ENCODE measurements at regions not wholly inside any gene's neighbourhood (a gene's known extent, or its start where the extent isn't known, plus 50 kb on each side); places are given as distances from the start of the nearest gene placed in this dataset.
"Not testable (repeated sequence)": the region's sequence is repeated elsewhere in the genome, so short reads cannot be mapped to it uniquely, and the experiment has no call there.

DNA sequence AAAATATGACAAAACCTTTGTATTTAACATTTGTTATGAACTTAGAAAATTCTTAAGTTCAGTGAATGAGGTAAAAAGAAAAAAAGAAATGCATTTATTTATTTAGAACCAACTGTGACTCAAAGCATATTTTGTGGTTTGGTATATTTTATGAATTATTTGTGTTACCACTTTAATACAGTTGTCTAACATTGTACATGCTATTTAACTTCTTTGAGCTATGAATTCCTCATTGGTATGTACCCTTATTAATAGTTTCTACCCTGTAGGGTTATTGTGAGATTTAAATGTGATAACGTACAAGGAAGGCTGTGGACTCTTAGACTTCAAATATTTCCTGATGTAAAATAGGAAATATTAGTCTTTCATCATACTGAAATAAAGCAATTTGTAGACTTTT, 162.6 kb downstream of the MMUT start:
- no peak for TF ChIP-seq CTCF (IDR thresholded peaks at IDR 0.05; ENCODE audit: extremely low read depth, low read depth, low read length)
- no peak overlapping the region for H3K4me2 ChIP-seq (ENCODE audit: insufficient read depth, low read length)

GRCh38 chr6:49299279-49299678, 163.8 kb downstream of the MMUT start:
- Histone ChIP-seq H3K4me1 (ENCODE audit: insufficient read depth, low read length) (no peaks in the 10 kb centered on the region), H3K4me3 (ENCODE audit: insufficient read depth, low read length) (no peak overlapping the region), H3K27ac (ENCODE audit: low read depth, low read length) (no peak overlapping the region), H2AFZ (ENCODE audit: low read length) (no peak overlapping the region), H3K27me3 (ENCODE audit: insufficient read depth, low read length) (no peaks in the 10 kb centered on the region), H3K79me2 (ENCODE audit: insufficient read depth, low read length) (no peaks in the 10 kb centered on the region), H3K36me3 (ENCODE audit: insufficient read depth, low read length) (no peaks in the 10 kb centered on the region), H3K9me3 (ENCODE audit: low read depth, low read length) (no peaks in the 10 kb centered on the region), H4K20me1 (ENCODE audit: insufficient read depth, low read length) (no peaks in the 10 kb centered on the region), H3K4me2 (ENCODE audit: insufficient read depth, low read length) (no peak overlapping the region)
- TF ChIP-seq CTCF (IDR thresholded peaks at IDR 0.05; ENCODE audit: extremely low read depth, low read depth, low read length), result no peak
- no peak for DNase-seq (ENCODE audit: insufficient read length, low spot score, missing footprints)

More for the DNA sequence above, 162.6 kb downstream of the MMUT start:
- no peaks in the 10 kb centered on the region for H3K27me3 ChIP-seq (ENCODE audit: insufficient read depth, low read length)
- H3K79me2 ChIP-seq (ENCODE audit: insufficient read depth, low read length), result no peaks in the 10 kb centered on the region
- no peak overlapping the region for H2AFZ ChIP-seq (ENCODE audit: low read length)
- H4K20me1 ChIP-seq (ENCODE audit: insufficient read depth, low read length), result no peaks in the 10 kb centered on the region
- no peak overlapping the region for H3K27ac ChIP-seq (ENCODE audit: low read depth, low read length)
- no peaks in the 10 kb centered on the region for H3K36me3 ChIP-seq (ENCODE audit: insufficient read depth, low read length)
- H3K9me3 ChIP-seq (ENCODE audit: low read depth, low read length), result no peaks in the 10 kb centered on the region
- no peaks in the 10 kb centered on the region for H3K4me1 ChIP-seq (ENCODE audit: insufficient read depth, low read length)
- no peak for DNase-seq (ENCODE audit: insufficient read length, low spot score, missing footprints)
- no peak overlapping the region for H3K4me3 ChIP-seq (ENCODE audit: insufficient read depth, low read length)

GRCh38 chr6:49284180-49284579, 178.9 kb downstream of the MMUT start:
- Histone ChIP-seq H3K4me3 (ENCODE audit: insufficient read depth, low read length) (no peak overlapping the region), H3K9me3 (ENCODE audit: low read depth, low read length) (no peaks in the 10 kb centered on the region), H3K79me2 (ENCODE audit: insufficient read depth, low read length) (no peaks in the 10 kb centered on the region), H2AFZ (ENCODE audit: low read length) (no peak overlapping the region), H3K36me3 (ENCODE audit: insufficient read depth, low read length) (no peaks in the 10 kb centered on the region), H3K27ac (ENCODE audit: low read depth, low read length) (no peak overlapping the region), H4K20me1 (ENCODE audit: insufficient read depth, low read length) (no peaks in the 10 kb centered on the region), H3K4me2 (ENCODE audit: insufficient read depth, low read length) (no peak overlapping the region), H3K4me1 (ENCODE audit: insufficient read depth, low read length) (no peaks in the 10 kb centered on the region), H3K27me3 (ENCODE audit: insufficient read depth, low read length) (no peaks in the 10 kb centered on the region)
- no peak for TF ChIP-seq CTCF (IDR thresholded peaks at IDR 0.05; ENCODE audit: extremely low read depth, low read depth, low read length)
- no peak for DNase-seq (ENCODE audit: insufficient read length, low spot score, missing footprints)

DNA sequence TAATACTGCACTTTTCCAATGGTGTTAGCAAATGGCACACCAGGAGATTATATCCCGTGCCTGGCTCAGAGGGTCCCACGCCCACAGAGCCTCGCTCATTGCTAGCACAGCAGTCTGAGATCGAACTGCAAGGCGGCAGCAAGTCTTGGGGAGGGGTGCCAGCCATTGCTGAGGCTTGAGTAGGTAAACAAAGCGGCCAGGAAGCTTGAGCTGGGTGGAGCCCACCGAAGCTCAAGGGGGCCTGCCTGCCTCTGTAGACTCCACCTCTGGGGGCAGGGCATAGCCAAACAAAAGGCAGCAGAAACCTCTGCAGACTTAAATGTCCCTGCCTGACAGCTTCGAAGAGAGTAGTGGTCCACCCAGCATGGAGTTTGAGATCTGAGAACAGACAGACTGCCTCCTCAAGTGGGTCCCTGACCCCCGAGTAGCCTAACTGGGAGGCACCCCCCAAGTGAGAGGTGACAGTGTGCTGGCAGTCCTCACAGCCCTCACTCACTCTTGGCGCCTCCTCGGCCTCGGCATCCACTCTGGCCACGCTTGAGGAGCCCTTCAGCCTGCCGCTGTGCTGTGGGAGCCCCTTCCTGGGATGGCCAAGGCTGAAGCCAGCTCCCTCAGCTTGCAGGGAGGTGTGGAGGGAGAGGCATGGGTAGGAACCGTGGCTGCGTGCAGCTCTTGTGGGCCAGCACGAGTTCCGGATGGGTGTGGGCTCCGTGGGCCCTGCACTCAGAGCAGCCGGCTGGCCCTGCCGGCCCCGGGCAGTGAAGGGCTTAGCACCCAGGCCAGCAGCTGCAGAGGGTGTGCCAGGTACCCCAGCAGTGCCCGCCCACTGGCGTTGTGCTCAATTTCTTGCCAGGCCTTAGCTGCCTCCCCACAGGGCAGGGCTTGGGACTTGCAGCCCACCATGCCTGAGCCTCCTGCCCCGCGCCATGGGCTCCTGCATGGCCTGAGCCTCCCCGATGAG, 188.0 kb downstream of the MMUT start:
- H3K4me2 ChIP-seq (ENCODE audit: insufficient read depth, low read length); H3K4me3 ChIP-seq (ENCODE audit: insufficient read depth, low read length); H4K20me1 ChIP-seq (ENCODE audit: insufficient read depth, low read length); H3K9me3 ChIP-seq (ENCODE audit: low read depth, low read length); H3K4me1 ChIP-seq (ENCODE audit: insufficient read depth, low read length); DNase-seq (ENCODE audit: insufficient read length, low spot score, missing footprints); H3K36me3 ChIP-seq (ENCODE audit: insufficient read depth, low read length); H2AFZ ChIP-seq (ENCODE audit: low read length); H3K27me3 ChIP-seq (ENCODE audit: insufficient read depth, low read length); H3K27ac ChIP-seq (ENCODE audit: low read depth, low read length); H3K79me2 ChIP-seq (ENCODE audit: insufficient read depth, low read length): not testable (repeated sequence)

Measured in osteoblast (primary cell).